SK-N-SH (cell line): ENCODE measurements at regions not wholly inside any gene's neighbourhood (a gene's known extent, or its start where the extent isn't known, plus 50 kb on each side); places are given as distances from the start of the nearest gene placed in this dataset.

ENCODE experiments used
- FOXM1 ChIP-seq: IDR thresholded peaks from 2 replicates; pipeline ENCODE4 v1.4.0; 2012; ENCODE audit warnings: low read depth, mild to moderate bottlenecking
- GABPA ChIP-seq: IDR thresholded peaks from 2 replicates; pipeline ENCODE4 v1.4.0; 2012; ENCODE audit warnings: low read depth, mild to moderate bottlenecking
- RAD21 ChIP-seq: IDR thresholded peaks from 2 replicates; pipeline ENCODE4 v1.6.1; 2012; ENCODE audit warnings: mild to moderate bottlenecking, low read length
- TEAD4 ChIP-seq: IDR thresholded peaks from 2 replicates; pipeline ENCODE4 v1.4.0; 2012; ENCODE audit warnings: mild to moderate bottlenecking, borderline replicate concordance; ENCODE audit not compliant: insufficient read depth
- TF ChIP-seq, protein P1 (sequence below): IDR thresholded peaks from 2 replicates; pipeline ENCODE4 v1.6.1; 2012; ENCODE audit warnings: mild to moderate bottlenecking, low read depth, low read length, moderate library complexity
- TF ChIP-seq, protein P2 (sequence below): fragments of 200-600 bp; sonication (generic); IDR thresholded peaks from 2 replicates; pipeline ENCODE4 v1.6.1; 2017; ENCODE audit warnings: antibody characterized with exemption, mild to moderate bottlenecking, moderate library complexity
- TF ChIP-seq, protein P3 (sequence below): IDR thresholded peaks from 2 replicates; pipeline ENCODE4 v1.4.0; 2012; ENCODE audit warnings: low read depth, borderline replicate concordance
- TF ChIP-seq, protein P4 (sequence below): fragments of 150-350 bp; IDR thresholded peaks from 2 replicates; pipeline ENCODE4 v1.6.1; 2017; ENCODE audit warnings: antibody characterized with exemption, low read length, low read depth, borderline replicate concordance
- TF ChIP-seq, protein P5 (sequence below): IDR thresholded peaks from 2 replicates; pipeline ENCODE4 v1.4.0; 2012; ENCODE audit warnings: low read depth, borderline replicate concordance

DNA sequence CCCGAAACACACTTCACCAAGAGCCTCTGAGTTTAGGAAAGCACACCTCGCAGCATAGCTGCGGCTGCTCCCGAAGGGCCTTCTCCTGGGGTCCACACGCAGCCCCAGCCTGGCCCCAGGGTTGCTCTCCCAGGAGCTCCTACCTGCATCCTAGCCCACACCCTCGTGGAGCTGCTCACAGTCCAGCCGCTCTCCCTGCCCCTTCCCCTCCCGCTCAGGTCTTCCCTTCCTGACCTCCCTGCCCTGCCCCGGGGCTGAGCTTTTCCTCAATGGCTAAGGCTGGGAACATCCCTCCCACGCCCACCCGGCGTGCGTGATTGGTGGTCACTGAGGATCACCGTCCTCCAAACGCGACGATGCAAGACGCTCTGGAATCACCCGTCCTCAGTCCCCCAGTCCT lies 205.8 kb downstream of the FNDC1 start:
- TF ChIP-seq, protein P1, sequence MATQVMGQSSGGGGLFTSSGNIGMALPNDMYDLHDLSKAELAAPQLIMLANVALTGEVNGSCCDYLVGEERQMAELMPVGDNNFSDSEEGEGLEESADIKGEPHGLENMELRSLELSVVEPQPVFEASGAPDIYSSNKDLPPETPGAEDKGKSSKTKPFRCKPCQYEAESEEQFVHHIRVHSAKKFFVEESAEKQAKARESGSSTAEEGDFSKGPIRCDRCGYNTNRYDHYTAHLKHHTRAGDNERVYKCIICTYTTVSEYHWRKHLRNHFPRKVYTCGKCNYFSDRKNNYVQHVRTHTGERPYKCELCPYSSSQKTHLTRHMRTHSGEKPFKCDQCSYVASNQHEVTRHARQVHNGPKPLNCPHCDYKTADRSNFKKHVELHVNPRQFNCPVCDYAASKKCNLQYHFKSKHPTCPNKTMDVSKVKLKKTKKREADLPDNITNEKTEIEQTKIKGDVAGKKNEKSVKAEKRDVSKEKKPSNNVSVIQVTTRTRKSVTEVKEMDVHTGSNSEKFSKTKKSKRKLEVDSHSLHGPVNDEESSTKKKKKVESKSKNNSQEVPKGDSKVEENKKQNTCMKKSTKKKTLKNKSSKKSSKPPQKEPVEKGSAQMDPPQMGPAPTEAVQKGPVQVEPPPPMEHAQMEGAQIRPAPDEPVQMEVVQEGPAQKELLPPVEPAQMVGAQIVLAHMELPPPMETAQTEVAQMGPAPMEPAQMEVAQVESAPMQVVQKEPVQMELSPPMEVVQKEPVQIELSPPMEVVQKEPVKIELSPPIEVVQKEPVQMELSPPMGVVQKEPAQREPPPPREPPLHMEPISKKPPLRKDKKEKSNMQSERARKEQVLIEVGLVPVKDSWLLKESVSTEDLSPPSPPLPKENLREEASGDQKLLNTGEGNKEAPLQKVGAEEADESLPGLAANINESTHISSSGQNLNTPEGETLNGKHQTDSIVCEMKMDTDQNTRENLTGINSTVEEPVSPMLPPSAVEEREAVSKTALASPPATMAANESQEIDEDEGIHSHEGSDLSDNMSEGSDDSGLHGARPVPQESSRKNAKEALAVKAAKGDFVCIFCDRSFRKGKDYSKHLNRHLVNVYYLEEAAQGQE: no peak
- TF ChIP-seq, protein P2, sequence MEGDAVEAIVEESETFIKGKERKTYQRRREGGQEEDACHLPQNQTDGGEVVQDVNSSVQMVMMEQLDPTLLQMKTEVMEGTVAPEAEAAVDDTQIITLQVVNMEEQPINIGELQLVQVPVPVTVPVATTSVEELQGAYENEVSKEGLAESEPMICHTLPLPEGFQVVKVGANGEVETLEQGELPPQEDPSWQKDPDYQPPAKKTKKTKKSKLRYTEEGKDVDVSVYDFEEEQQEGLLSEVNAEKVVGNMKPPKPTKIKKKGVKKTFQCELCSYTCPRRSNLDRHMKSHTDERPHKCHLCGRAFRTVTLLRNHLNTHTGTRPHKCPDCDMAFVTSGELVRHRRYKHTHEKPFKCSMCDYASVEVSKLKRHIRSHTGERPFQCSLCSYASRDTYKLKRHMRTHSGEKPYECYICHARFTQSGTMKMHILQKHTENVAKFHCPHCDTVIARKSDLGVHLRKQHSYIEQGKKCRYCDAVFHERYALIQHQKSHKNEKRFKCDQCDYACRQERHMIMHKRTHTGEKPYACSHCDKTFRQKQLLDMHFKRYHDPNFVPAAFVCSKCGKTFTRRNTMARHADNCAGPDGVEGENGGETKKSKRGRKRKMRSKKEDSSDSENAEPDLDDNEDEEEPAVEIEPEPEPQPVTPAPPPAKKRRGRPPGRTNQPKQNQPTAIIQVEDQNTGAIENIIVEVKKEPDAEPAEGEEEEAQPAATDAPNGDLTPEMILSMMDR: no peak
- TF ChIP-seq, protein P3, sequence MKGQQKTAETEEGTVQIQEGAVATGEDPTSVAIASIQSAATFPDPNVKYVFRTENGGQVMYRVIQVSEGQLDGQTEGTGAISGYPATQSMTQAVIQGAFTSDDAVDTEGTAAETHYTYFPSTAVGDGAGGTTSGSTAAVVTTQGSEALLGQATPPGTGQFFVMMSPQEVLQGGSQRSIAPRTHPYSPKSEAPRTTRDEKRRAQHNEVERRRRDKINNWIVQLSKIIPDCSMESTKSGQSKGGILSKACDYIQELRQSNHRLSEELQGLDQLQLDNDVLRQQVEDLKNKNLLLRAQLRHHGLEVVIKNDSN: no peak
- TF ChIP-seq GABPA (no peak), FOXM1 (no peak), RAD21 (no peak), TEAD4 (no peak)
- TF ChIP-seq, protein P4, sequence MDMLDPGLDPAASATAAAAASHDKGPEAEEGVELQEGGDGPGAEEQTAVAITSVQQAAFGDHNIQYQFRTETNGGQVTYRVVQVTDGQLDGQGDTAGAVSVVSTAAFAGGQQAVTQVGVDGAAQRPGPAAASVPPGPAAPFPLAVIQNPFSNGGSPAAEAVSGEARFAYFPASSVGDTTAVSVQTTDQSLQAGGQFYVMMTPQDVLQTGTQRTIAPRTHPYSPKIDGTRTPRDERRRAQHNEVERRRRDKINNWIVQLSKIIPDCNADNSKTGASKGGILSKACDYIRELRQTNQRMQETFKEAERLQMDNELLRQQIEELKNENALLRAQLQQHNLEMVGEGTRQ: no peak
- TF ChIP-seq, protein P5, sequence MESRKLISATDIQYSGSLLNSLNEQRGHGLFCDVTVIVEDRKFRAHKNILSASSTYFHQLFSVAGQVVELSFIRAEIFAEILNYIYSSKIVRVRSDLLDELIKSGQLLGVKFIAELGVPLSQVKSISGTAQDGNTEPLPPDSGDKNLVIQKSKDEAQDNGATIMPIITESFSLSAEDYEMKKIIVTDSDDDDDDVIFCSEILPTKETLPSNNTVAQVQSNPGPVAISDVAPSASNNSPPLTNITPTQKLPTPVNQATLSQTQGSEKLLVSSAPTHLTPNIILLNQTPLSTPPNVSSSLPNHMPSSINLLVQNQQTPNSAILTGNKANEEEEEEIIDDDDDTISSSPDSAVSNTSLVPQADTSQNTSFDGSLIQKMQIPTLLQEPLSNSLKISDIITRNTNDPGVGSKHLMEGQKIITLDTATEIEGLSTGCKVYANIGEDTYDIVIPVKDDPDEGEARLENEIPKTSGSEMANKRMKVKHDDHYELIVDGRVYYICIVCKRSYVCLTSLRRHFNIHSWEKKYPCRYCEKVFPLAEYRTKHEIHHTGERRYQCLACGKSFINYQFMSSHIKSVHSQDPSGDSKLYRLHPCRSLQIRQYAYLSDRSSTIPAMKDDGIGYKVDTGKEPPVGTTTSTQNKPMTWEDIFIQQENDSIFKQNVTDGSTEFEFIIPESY: no peak
